ENCODE measurements at regions not wholly inside any gene's neighbourhood (a gene's known extent, or its start where the extent isn't known, plus 50 kb on each side); places are given as distances from the start of the nearest gene placed in this dataset.

- H3K36me3 ChIP-seq: no peaks in the 10 kb centered on the region
- DNase-seq: no peak
- no peaks in the 10 kb centered on the region for H3K9me3 ChIP-seq
- H3K4me3 ChIP-seq (ENCODE audit: low read depth, low read length): no peak overlapping the region
- H3K4me1 ChIP-seq: no peaks in the 10 kb centered on the region
- no peaks in the 10 kb centered on the region for H3K27me3 ChIP-seq
- TF ChIP-seq CTCF (IDR thresholded peaks at IDR 0.05; ENCODE audit: low read depth, low read length): no peak
Observed at GRCh38 chr1:60572378-60572777, 498.8 kb upstream of the C1orf87 start.

DNA sequence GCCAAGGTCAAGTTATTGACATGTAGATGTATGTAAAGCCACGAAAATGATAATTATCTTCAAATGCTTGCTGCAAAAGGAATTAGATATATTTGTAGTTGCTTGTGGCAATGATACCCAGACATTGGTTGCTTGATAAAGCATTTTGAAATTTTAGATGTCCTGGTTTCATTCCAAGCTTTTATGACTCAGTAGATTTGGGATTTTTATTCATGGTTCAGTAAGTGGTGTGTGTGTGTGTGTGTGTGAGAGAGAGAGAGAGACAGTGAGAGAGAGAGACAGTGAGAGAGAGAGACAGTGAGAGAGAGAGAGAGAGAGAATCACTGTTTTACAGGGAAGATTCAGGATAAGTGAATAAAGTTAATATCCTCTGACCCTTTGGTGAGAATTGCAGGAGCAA lies 498.2 kb upstream of the C1orf87 start:
- Histone ChIP-seq H3K4me3 (ENCODE audit: low read depth, low read length) (no peak overlapping the region), H3K4me1 (no peaks in the 10 kb centered on the region), H3K27me3 (no peaks in the 10 kb centered on the region), H3K36me3 (no peaks in the 10 kb centered on the region), H3K9me3 (no peaks in the 10 kb centered on the region)
- DNase-seq: no peak
- no peak for TF ChIP-seq CTCF (IDR thresholded peaks at IDR 0.05; ENCODE audit: low read depth, low read length)

DNA sequence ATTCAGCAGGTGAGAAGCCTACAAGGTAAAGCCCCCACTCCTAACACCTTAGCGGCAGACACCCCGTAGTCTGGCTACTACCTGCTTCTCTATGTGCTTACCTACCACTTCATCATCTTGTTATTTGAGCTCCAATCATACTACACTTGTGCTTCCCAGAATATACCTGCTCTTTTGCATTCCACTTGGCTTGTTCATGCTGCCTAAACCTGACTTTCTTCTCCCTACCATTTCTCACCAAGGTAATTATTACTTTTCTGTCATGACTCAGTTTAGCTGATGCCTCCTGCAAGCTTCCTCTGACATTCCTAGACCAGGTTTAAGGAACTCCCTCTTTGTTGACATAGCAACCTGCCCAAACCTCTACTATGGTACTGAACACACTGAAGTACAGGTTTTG lies 495.6 kb upstream of the C1orf87 start:
- Histone ChIP-seq H3K4me3 (ENCODE audit: low read depth, low read length) (no peak overlapping the region), H3K36me3 (no peaks in the 10 kb centered on the region), H3K9me3 (no peaks in the 10 kb centered on the region), H3K4me1 (no peaks in the 10 kb centered on the region; the same call in 1 of the 2 replicates), H3K27me3 (no peaks in the 10 kb centered on the region)
- DNase-seq: no peak
- TF ChIP-seq CTCF (IDR thresholded peaks at IDR 0.05; ENCODE audit: low read depth, low read length): no peak

DNA sequence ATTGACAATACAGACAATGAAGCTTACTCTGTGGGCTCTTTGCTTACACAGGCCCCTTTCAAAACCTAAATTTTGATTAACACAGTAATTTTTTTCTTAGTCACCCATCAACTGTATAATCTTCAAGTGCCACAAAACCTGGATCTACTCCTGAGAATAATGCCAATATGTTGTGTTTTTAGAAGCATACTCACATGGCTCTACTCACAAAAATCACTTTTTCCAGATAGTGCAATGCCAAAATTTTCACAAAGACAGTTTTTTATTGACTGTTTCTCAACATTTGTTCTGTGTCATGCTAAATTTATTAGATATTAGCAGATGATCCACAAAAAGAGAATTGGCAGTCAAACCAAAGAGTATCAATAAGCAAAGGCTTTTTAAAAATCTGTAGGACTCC lies 493.7 kb upstream of the C1orf87 start:
- H3K27me3 ChIP-seq: no peaks in the 10 kb centered on the region
- no peak for TF ChIP-seq CTCF (IDR thresholded peaks at IDR 0.05; ENCODE audit: low read depth, low read length)

DNA sequence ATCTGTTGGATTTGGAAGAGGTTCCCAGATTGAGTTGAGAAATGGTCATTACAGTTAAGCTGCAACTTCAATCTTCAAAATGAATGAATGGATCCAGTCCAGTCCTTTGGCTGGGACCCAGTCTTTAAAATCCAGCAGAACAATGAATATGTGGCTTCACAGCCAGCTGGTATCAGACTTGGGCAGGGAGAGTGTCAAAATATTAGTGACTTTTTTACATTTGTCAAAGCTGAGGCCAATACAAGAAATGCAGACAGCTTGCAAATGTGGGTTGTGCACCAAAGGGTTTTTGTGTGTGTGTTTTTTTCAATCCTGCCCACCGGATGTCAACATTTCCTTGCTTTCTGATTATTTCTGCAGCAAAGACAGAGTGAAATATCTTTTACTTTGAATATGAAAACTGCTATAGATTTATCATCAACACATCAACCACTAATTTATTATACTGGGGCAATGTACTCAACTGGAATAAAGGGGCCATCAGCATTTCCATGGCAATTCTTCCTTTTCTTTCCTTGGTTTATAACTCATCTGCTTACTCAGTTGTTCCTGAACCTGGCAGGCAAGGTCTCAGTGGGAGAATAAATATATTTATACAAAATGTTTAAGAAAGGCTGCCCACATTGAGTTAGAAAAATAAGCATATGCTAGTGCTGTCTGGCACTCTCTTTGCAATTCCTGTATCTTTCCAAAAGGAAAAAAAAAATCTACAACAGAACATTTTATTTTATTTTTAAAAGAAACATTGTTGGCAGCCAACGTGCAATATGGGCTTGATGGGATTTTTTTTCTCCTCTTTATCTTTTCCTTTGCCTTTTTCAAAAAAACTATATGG lies 491.6 kb upstream of the C1orf87 start:
- no peak for TF ChIP-seq CTCF (IDR thresholded peaks at IDR 0.05; ENCODE audit: low read depth, low read length)
- Histone ChIP-seq H3K36me3 (no peaks in the 10 kb centered on the region), H3K27me3 (no peaks in the 10 kb centered on the region), H3K4me1 (no peaks in the 10 kb centered on the region; the same call in 1 of the 2 replicates), H3K9me3 (no peaks in the 10 kb centered on the region), H3K4me3 (ENCODE audit: low read depth, low read length) (no peak overlapping the region)
- no peak for DNase-seq

More for the DNA sequence above, 493.7 kb upstream of the C1orf87 start:
- no peaks in the 10 kb centered on the region for H3K9me3 ChIP-seq
- DNase-seq: no peak
- H3K4me1 ChIP-seq: no peaks in the 10 kb centered on the region; the same call in 1 of the 2 replicates
- no peaks in the 10 kb centered on the region for H3K36me3 ChIP-seq
- no peak overlapping the region for H3K4me3 ChIP-seq (ENCODE audit: low read depth, low read length)

GRCh38 chr1:60563777-60564535 lies 490.4 kb upstream of the C1orf87 start:
- no peak for DNase-seq

More at GRCh38 chr1:60563777-60564535, 490.4 kb upstream of the C1orf87 start:
- H3K36me3 ChIP-seq: no peaks in the 10 kb centered on the region
- H3K4me1 ChIP-seq: no peaks in the 10 kb centered on the region; the same call in 1 of the 2 replicates
- H3K4me3 ChIP-seq (ENCODE audit: low read depth, low read length): no peak overlapping the region
- no peaks in the 10 kb centered on the region for H3K27me3 ChIP-seq
- TF ChIP-seq CTCF (IDR thresholded peaks at IDR 0.05; ENCODE audit: low read depth, low read length): no peak
- H3K9me3 ChIP-seq: no peaks in the 10 kb centered on the region
